ENCODE measurements at regions not wholly inside any gene's neighbourhood (a gene's known extent, or its start where the extent isn't known, plus 50 kb on each side); places are given as distances from the start of the nearest gene placed in this dataset.

DNA sequence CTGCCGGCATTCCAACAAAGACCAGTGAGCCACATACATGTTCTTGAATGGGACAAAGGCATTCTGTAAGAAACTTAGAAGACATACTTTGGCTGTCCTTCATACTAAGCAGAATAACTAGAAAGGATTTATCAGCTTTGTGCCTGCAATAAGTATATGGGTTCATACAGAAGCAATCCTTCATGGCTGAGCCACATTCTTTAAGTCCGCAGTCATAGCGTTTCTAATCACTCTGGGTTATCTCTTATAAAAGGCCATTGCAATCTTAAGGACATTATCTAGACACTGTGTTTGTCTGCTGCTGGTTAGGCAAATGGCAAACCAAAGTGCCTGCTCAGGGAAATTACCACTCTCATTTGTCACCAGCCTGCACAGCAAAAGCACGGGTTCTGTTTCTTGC is 488.4 kb downstream of the ACTR3B start:
- DNase-seq = no peak

DNA sequence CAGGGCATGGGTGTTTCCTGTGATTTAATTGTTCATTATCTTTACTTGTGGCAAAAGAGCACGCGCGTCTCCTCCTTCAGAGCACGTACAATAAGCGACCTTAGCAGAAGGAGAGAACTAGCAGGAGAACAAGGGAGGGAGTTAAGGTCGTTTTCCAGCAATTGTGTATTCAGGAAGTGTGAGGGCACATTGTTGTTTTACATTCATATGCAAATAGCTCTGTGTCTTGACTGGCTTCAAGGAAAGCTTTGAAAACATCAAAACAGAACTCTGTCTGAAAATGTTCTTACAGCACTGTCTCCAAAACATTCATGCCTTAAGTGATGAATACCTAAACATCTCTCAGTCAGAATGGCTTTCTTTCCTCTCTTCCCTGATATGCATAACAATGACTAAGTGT is 499.1 kb downstream of the ACTR3B start:
- no peak for DNase-seq

DNA sequence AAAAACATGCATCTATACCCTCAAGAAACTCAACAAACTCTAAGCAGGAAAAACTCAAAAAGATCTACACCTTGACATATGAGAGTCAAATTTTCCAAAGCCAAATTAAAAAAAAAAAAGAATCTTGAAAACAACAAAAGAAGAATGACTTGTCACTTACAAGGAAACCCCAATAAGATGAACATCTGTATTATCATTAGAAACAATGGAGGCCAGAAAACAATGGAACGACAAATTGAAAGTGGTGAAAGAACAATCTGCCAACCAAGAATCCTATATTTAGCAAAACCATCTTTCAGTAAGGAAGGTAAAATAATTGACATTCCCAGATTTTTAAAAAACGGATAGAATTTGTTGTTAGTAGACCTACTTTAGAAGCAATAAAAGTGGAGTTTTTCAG is 516.8 kb downstream of the ACTR3B start:
- DNase-seq = no peak

DNA sequence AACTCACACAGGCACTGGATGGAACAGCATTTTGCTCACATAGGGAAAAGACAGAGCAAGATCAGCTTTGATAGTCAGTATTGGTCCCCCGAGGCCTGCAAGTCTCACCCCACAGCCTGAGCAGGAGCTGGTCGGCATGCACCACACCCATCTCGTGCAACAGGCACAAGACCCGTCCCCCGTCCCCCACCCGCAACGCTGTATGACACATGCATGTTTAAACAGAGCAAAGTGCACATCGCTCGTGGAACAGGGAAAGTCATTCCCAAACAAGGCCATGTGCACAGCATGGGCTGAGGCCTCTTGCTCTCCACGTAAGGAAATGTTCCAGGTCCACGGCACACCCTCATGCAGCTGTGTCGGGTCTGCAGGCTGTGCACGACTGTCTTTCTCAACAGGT is 527.2 kb downstream of the ACTR3B start:
- DNase-seq = no peak

DNA sequence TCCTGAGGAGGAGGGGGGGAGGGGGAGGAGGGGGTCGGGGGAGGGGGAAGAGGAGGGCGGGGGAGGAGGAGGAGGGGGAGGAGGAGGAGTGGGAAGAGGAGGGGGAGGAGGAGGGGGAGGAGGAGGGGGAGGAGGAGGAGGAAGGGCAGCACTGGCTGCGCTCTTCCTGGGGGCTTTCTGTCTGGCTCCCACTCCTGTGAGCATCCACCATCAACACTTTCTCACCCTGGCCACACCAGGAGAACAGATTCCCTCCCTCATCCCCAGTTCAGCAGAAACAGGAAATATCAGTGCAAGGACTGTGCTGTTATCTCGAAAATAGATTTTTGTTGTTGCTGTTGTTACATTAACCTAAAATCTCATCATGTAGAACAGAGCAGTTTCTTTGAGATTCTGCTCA is 530.5 kb downstream of the ACTR3B start:
- DNase-seq = no peak

DNA sequence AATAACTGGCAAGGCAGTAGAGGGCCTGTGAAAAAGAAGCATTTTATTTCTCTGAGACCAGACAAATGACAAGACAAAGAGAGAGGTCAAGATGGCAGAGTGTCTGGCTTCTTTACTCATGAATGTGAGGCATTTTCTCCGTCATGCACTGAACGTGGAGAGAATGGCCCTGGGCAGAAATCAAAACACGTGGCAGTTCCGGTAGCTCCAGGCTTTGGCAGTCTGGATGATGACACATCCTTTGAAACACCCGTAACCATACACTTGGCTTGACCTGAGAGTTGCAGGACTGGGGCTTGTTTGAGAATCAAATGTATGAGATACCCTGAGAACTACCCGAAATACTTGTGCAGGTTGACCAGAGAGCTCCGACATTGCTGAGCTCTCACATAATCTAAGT is 537.6 kb downstream of the ACTR3B start:
- no peak for DNase-seq

DNA sequence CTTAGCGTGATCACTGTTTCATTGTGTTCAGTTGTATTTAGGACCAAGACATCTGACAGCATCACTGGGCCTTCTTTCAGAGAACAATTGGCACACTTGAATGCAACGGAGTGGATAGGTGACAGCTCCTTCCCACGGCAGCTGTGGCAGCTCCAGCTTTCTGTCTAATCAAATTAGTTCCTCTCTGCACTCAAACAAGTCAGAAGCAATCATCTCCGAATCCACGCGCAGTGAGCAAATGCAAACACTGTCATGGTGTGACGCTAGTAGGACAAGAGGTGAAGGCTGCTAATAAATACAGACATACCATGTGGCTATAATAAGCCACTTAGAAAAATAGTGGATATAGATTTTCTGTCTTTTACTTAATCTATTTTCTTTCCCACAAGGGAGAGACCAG is 542.4 kb downstream of the ACTR3B start:
- no peak for DNase-seq

DNA sequence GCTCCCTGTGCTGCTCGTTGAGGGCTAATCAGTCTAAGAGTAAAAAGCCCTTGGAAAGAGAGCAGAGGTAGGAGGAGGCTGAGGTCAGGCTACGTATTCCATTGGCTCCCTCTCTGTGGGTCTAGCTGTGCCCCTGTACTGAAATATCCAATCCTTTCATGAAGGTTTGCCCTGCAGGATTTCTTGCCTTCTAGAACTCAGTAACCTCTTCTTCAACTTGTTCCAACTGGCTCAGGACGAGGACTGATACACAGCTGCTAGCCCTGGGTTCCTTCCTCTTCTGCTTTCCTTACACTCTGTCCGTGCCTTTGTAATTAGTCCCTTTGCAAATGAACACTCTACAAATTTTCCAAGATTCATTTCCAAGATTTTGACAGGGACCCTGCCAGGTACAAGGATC is 560.5 kb downstream of the ACTR3B start:
- DNase-seq = no peak

DNA sequence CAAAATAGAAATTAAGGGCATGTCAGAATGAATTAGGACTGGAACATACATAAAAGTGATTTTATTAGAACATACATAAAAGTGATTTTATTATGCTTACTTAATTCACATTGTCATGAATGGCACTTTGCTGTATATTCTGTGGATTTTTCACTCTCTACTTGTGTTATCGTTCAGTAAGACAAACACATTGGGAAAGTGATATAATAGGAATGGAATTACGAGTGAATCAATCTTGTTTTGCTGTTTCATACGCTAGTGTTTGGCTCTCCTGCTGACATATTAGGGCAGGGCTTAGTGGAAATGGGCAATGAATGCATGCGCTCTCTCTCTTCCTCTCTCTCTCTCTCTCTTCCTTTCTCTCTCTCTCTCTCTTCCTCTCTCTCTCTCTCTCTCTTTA is 561.1 kb downstream of the ACTR3B start:
- DNase-seq = no peak

DNA sequence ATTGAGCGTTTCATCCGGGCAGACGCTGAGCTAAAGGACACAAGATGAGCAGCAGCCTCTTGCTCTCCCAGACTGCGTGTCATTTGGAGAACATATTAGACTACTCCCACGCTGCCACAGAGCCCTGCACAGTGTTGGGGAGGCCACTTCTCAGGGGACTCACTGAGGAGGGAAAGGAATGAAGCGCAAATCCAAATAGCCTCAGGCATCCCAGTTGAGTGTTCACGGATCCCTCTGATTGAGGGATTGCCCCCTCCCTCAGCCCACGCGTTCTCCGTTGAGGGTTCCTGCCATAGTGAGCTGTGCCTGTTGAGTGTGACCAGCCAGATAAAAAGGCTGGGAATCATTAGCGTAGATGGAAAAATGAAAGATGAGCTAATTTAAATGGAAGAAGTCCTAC is 563.4 kb downstream of the ACTR3B start:
- DNase-seq = no peak

DNA sequence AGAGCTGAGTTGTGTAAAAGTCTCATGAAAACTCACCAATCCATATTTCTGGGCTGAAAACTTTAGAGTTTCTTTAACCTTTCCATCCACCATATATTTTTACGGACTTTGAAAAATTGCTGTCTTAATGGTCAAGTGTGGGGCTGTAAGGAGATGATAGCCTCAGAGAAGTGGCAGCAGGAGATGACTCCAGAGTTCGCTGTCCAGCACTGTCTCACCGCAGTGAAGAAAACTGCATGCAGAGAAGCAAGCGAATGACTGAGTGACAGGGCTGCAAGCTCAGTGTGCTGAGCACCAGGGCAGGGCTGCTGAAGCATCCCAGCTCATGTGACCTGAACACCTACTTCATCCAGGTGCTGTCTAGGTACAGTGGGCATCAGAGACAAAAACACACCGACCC is 564.5 kb downstream of the ACTR3B start:
- no peak for DNase-seq

DNA sequence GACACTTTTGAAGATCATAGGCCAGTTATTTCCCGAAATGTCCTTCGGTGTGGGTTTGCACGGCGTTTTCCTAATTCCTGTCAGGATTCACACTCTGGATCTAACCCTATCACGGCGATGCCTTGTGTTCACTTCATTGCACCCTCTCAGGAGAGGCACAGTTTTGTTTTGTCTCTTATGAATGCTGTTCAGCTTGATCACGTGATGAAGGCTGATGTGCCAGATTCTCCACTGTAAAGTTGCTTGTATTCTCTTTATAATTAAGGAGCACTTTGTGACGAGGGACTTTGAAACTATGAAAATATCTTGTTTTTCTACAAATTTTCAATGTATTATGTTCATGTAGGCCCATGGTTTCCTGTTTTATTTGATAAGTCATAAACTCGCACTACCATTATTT is 568.1 kb downstream of the ACTR3B start:
- DNase-seq = no peak

DNA sequence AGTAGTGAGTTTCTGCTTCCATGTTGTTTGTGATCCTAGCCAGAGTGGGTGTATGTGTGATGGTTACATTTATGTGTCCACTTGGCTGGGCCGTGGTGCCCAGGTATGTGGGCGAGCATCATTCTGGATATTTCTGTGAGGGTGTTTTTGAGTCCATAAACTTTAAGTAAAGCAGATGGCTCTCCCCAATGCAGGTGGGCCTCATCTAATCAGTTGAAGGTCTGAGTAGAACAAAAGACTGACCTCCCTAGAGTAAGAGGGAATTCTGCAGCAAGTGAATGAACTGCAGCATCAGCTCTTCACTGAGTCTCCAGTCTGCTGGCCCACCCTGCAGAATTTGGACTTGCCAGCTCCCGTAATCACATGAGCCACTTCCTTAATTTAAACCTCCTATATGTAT is 571.9 kb downstream of the ACTR3B start:
- DNase-seq = no peak

DNA sequence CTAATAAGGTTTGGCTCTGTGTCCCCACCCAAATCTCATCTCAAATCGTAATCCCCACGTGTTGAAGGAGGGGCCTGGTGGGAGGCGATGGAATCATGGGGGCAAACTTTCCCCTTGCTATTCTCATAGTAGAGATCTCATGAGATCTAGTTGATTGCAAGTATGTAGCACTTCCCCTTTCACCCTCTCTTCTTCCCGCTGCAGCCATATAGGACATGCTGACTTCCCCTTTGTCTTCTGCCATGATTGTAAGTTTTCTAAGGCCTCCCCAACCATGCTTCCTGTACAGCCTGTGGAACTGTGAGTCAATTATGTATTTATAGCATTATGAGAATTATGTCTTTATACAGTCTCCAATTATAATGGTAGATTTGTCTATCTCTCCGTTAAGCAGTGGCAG is 594.5 kb downstream of the ACTR3B start:
- DNase-seq = no peak

DNA sequence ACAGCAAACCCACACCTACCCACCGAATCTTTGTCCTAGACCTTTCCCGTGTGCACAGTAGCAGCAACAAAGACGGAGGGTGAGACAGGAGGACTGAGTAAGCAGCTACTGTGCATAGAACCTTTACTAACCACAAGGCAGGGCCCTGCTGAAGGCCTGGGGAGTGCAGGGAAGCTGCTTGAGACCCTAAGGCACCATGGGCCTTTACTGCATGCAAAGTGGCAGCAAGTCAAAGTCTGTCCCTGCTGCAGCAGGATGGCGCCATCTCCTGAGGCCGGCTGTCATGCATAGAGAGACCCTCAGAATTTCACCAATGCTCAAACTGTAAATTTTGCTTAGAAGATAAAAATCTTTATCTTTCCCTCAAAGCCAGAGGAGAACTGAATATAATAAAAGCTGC is 610.5 kb downstream of the ACTR3B start:
- no peak for DNase-seq

DNA sequence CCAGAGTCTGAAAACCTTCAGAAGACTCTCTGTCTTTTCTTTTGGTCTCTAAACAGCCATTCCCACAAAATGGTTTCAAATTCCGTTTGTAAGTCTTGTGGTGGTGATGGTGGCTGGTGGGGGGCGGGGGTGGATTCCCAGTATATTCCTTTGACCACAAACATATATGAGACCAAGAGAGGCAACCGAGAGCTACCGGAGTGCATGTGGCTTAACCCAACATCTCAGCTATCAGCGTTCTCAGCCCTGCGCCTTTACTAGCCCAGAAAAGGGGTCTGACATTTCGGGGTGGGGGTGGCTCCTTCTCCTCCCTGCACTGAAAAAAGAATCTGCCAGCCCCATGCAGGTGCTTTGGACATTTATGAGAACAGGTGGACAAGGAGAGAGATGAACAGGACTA is 621.1 kb downstream of the ACTR3B start:
- DNase-seq = no peak

DNA sequence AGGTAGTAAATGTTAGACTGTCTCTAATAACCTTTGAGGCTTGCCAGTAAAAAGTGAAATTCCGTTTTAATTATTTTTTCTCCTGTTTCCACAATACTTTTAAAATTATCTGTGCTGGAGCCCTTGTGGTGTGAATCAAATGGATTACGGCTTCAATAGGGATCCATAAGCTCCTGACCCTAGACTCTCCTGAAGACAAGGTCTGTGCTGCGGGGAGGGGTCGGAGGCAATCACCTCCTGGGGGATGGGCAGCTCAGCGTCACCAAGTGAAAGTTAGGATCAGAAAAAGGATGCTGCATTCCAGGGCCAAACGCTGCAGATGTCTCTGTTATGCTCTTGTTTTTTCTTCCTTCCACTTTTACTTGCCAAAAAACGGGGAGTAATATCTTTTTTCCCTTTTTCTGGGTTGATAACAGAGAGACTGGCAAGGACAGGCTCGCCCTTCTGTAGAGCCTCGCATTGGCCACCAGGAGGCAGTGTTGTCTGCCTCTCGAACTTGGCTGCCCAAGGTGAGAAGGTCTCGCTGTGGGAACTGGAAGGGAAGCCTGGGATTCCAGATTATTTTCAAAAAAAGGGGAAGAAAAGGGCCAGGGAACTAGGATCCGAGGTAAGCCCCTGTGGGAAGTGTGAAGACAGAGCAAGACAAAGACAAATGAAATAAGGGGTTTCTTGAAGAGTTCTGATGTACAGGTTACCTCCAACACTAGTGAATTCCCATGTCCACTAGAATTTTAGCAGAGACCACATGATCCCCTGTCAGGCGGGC is 621.9 kb downstream of the ACTR3B start:
- DNase-seq = peak; percentile 36

DNA sequence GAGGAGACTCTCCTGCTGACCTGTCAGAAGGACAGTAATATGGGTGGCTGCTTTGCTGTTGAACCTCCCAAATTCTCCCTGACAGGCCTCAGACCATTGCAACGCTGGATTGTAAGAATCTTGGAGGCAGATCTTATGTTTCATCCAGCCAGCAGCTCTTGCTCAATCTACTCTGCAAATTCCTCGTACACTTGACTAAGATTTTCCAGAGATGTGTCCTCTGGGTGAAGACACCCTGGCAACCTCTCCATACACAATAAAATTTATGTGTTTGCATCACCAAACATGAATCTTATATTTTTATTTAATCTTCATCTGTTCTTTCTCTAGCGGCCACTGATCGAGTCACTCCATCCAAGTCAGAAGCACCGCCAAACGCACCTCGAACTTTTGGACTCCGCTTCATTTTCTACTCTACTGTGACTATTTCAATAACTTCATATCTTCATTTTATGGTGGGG is 623.1 kb downstream of the ACTR3B start:
- DNase-seq = no peak

DNA sequence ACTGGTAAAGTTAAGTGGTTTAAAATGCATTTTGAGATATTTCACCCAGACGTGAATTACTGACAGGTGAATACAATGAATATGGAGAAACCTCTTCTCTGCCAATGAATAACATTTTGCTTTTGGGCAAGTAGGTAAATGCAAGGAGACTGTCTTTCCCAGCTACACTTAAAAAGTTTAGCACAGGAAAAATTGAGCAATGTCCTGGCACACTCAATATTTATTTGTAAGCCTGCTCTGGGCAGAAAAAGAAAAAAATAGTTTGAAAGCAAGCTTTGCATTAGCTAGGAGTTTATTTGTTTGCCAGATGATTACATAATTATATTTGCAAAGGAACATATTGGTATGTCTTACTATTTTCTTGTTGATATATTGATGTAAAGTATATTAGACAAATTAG is 624.2 kb downstream of the ACTR3B start:
- no peak for DNase-seq

DNA sequence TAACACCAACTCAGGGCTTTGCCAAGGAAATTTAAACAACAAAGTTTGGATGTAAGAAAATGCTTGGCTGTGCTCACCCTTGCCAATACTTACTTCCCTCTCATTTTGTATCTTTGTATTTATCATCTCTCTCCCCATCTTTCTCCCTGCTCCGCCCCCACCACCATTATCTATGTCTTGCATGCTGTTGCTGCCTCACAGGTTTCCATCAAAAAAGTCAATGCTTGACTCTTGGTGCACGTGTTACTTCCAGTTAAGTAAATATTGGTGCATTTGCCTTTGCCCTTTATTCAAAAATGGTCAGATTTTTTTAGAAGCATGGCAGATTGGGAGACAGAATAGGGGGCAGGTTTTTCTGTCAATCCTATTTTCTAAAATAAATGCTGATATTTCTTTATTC is 626.0 kb downstream of the ACTR3B start:
- no peak for DNase-seq

DNA sequence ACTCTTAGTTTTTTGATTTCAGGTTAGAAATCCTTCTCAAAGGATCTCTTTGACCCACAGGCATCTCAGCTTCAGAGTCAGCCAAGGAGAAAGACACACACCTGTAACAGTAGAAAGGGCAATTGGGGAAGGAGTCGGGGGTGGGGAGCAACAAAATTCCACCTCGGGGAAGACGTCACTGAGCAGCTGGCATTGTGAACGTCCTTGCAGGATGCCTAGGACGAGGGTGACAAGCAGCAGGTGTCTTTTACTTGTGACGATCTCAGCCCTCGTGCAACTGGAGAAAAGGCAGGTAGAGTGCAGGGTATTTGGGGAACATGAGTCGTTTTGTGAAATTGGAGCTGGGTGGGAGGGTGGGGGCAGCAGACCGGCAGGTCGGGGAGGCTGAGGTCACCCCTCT is 627.0 kb downstream of the ACTR3B start:
- no peak for DNase-seq

DNA sequence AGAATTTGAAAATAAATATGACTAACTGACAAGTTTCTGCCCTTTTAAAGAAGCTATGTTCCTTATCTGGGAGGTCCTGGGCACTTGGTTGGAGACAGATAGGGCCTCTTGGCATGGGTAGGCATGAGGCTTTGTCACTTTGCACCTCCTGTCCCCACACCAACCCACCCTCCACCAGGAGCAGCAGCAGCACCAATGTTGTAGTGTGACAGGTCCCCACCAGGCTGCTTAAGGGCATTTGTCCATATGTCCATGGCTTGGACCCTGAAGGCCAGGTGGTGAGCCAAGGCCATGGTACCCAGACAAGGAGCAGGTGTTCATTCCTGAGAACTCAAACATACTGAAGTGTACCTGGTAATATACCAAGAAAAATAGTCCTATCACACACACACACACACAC is 629.1 kb downstream of the ACTR3B start:
- DNase-seq = no peak

DNA sequence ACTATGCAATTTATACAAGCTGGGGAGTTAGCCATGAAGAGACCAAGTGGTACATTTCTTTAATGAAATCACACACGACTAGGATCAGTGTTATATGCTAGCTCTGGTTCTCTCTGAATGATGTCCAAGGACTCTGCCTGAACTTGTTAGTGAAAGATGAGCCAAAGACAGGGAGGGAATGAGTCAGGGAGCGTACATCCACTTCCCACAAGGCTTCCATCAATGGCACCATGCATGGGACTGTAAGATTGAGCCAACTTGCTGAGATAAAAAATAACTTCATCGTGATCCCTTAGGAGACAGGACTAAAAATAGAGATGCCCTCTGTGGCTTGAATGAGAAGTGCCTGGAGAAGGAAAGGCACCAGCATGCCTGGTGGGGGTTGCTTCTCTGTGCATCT is 629.7 kb downstream of the ACTR3B start:
- DNase-seq = no peak

DNA sequence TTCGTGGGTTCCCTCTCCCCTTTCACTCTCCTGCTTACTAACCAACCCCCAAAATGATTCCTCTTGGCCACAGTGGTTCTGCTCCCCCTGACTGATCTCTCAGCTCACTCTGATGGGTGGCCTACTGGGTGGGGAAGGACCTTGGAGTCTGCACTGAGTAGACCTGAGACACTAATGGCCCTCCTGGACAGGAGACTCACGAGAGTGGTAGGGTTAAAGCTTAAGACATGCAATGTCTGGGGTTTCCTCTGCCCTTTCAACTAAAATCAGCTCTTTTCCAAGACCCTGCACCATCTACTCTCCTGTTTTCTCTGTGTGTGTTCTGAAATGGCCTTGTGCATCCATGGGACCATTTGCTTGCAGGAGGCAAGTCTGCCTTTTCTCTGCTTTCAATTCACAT is 631.4 kb downstream of the ACTR3B start:
- DNase-seq = no peak

DNA sequence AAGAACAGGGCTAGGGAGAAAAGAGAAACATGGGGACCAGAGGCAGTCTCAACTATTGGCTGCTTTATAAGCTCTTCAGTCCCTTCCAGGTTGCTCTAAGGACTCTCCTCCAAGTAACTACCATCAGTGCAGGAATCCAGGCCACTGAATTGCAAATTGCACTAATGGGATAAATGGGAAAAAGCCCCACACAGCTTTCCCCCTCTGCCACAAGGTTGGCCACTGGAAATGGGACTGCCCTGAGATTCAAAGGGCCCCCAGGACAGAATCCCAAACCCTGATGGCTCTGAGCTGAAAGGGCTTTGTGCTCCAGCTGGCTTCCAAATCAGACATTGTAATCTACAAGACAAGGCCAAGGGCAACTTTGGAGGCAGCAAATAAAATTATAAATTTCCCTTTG is 633.2 kb downstream of the ACTR3B start:
- DNase-seq = no peak

DNA sequence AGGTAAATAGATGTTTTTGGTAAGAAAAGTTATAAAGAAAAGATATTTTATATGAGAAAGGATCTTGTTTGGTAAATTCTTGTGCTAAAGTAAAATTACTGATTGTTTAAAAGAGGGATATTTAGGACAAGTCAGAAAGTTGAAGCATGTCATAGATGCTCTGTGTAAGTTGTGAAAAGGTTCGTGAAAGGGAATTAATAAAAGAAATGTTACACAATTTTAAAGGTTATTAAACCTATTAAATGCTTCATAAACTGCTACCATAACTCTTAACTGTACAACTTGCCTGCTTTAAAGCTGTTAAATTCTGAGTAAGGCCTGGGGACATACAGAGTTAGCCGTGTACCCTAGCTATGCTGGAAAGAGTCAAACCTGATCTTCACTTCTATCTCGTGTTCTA is 634.1 kb downstream of the ACTR3B start:
- no peak for DNase-seq

All from activated CD4-positive, alpha-beta T cell treated with anti-CD3 and anti-CD28 coated beads, Interleukin-2, amount 50 U/mL, for 16 hours (primary cell).